ENCODE measurements at regions not wholly inside any gene's neighbourhood (a gene's known extent, or its start where the extent isn't known, plus 50 kb on each side); places are given as distances from the start of the nearest gene placed in this dataset.

- FAIRE-seq, result no peak
- Histone ChIP-seq H3K4me3 (replicated peaks in 1 of 3; ENCODE audit: insufficient read depth in 1 of 3, low read depth in 1 of 3, low read length in 3 of 3) (no peak overlapping the region), H3K4me2 (ENCODE audit: insufficient read depth, low read length) (no peak overlapping the region), H3K27ac (ENCODE audit: insufficient read depth, low read depth, low read length) (no peak overlapping the region), H3K9me3 (replicated peaks; ENCODE audit: control insufficient read depth, insufficient read depth, low read length) (peaks cover 2% of the 10 kb centered on the region), H3K9me1 (replicated peaks; ENCODE audit: control insufficient read depth, extremely low read depth, insufficient read depth, low read length) (no peaks in the 10 kb centered on the region), H2AFZ (ENCODE audit: low read depth, low read length) (no peak overlapping the region), H4K20me1 (replicated peaks; ENCODE audit: control insufficient read depth, extremely low read depth, insufficient read depth, low read length) (no peaks in the 10 kb centered on the region), H3K9ac (replicated peaks; ENCODE audit: extremely low read depth, insufficient read depth, low read length) (no peak overlapping the region), H3K36me3 (ENCODE audit: control insufficient read depth in 2 of 2, extremely low read depth in 1 of 2, insufficient read depth in 2 of 2, low read length in 2 of 2) (no peaks in the 10 kb centered on the region), H3K79me2 (ENCODE audit: control insufficient read depth, insufficient read depth, low read length) (no peaks in the 10 kb centered on the region), H3K4me1 (ENCODE audit: control insufficient read depth, extremely low read depth, insufficient read depth, low read length) (no peaks in the 10 kb centered on the region), H3K27me3 (ENCODE audit: control insufficient read depth in 2 of 2, insufficient read depth in 2 of 2, low read length in 2 of 2) (no peaks in the 10 kb centered on the region)
- ChIA-PET POLR2A (no interaction called here), CTCF (no interaction called here)
- intact Hi-C loops (cut with micrococcal nuclease) (no loop called here), dilution Hi-C loops (cut with MboI; ENCODE audit: extremely low pct_ligation_motif_present, low sequenced_read_pairs) (no loop called here)
- no peak for DNase-seq (ENCODE audit: low read depth, low spot score)
- TF ChIP-seq MYC (IDR thresholded peaks at IDR 0.05; ENCODE audit: low read depth, low read length), result no peak
- no peak for TF ChIP-seq POLR2AphosphoS5 (IDR thresholded peaks at IDR 0.05; ENCODE audit: insufficient read depth, low read depth, low read length)
- TF ChIP-seq JUN (IDR thresholded peaks at IDR 0.05; ENCODE audit: borderline replicate concordance, insufficient read depth, insufficient read length, low read depth), result no peak
- no peak for TF ChIP-seq POLR2A (IDR thresholded peaks at IDR 0.05; ENCODE audit: low read depth, low read length)
- TF ChIP-seq GATA2 (IDR thresholded peaks at IDR 0.05; ENCODE audit: insufficient read depth, insufficient read length, low read depth, low read length), result no peak
- TF ChIP-seq EZH2 (IDR thresholded peaks at IDR 0.05; ENCODE audit: borderline replicate concordance, low read depth, low read length, severe bottlenecking), result no peak
- TF ChIP-seq MAX (IDR thresholded peaks at IDR 0.05; ENCODE audit: insufficient read depth, insufficient read length), result no peak
- TF ChIP-seq CTCF (IDR thresholded peaks at IDR 0.05; ENCODE audit: extremely low read depth in 1 of 2, insufficient read depth in 1 of 2, low read depth in 1 of 2, low read length in 2 of 2), result no peak
- TF ChIP-seq FOS (IDR thresholded peaks at IDR 0.05; ENCODE audit: borderline replicate concordance, insufficient read depth, low read length), result no peak
- BruUV-seq (replicated peaks), result no TSS peak
Measured at GRCh38 chr4:43234626-43235415, 342.3 kb downstream of the GRXCR1 start.
